Mesothelial cell of epicardium (in vitro differentiated cells): ENCODE measurements at regions not wholly inside any gene's neighbourhood (a gene's known extent, or its start where the extent isn't known, plus 50 kb on each side); places are given as distances from the start of the nearest gene placed in this dataset.

Experiments used
- DNase-seq, 2 experiments: peaks; one replicate each; pipeline ENCODE4 v3.0.0; 2021; ENCODE audit warnings: low spot score in 2 of 2; ENCODE audit not compliant: unreplicated experiment in 2 of 2
- H3K27ac Mint-ChIP-seq: 2 replicates; pipeline ENCODE4 v1.8.0; 2021; ENCODE audit warnings: mixed read lengths
- H3K27me3 Mint-ChIP-seq: 2 replicates; pipeline ENCODE4 v1.8.0; 2021; ENCODE audit warnings: low read depth, mixed read lengths
- H3K36me3 Mint-ChIP-seq: 2 replicates; pipeline ENCODE4 v1.8.0; 2021; ENCODE audit warnings: mixed read lengths
- H3K4me1 Mint-ChIP-seq: 2 replicates; pipeline ENCODE4 v1.8.0; 2021; ENCODE audit warnings: mixed read lengths
- H3K4me3 Mint-ChIP-seq: 2 replicates; pipeline ENCODE4 v1.8.0; 2021; ENCODE audit warnings: mild to moderate bottlenecking, moderate library complexity, mixed read lengths
- H3K9me3 Mint-ChIP-seq: 2 replicates; pipeline ENCODE4 v1.8.0; 2021; ENCODE audit warnings: mixed read lengths
- TF ChIP-seq, protein P1 (sequence below): fragments of 200-600 bp; sonication (generic); IDR thresholded peaks from one replicate; pipeline ENCODE4 v1.5.0; 2021; ENCODE audit warnings: antibody characterized with exemption; ENCODE audit not compliant: unreplicated experiment

GRCh38 chrX:110419512-110419911 is 60.9 kb downstream of the RTL9 start:
- no peaks in the 10 kb centered on the region for H3K9me3 Mint-ChIP-seq
- H3K27ac Mint-ChIP-seq, result peak overlapping the region; percentile 78
- no peaks in the 10 kb centered on the region for H3K36me3 Mint-ChIP-seq
- H3K4me3 Mint-ChIP-seq, result no peak overlapping the region
- TF ChIP-seq, protein P1, sequence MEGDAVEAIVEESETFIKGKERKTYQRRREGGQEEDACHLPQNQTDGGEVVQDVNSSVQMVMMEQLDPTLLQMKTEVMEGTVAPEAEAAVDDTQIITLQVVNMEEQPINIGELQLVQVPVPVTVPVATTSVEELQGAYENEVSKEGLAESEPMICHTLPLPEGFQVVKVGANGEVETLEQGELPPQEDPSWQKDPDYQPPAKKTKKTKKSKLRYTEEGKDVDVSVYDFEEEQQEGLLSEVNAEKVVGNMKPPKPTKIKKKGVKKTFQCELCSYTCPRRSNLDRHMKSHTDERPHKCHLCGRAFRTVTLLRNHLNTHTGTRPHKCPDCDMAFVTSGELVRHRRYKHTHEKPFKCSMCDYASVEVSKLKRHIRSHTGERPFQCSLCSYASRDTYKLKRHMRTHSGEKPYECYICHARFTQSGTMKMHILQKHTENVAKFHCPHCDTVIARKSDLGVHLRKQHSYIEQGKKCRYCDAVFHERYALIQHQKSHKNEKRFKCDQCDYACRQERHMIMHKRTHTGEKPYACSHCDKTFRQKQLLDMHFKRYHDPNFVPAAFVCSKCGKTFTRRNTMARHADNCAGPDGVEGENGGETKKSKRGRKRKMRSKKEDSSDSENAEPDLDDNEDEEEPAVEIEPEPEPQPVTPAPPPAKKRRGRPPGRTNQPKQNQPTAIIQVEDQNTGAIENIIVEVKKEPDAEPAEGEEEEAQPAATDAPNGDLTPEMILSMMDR, result no peak
- H3K4me1 Mint-ChIP-seq, result peaks cover 67% of the 10 kb centered on the region
- no peak for DNase-seq
- no peaks in the 10 kb centered on the region for H3K27me3 Mint-ChIP-seq

DNA sequence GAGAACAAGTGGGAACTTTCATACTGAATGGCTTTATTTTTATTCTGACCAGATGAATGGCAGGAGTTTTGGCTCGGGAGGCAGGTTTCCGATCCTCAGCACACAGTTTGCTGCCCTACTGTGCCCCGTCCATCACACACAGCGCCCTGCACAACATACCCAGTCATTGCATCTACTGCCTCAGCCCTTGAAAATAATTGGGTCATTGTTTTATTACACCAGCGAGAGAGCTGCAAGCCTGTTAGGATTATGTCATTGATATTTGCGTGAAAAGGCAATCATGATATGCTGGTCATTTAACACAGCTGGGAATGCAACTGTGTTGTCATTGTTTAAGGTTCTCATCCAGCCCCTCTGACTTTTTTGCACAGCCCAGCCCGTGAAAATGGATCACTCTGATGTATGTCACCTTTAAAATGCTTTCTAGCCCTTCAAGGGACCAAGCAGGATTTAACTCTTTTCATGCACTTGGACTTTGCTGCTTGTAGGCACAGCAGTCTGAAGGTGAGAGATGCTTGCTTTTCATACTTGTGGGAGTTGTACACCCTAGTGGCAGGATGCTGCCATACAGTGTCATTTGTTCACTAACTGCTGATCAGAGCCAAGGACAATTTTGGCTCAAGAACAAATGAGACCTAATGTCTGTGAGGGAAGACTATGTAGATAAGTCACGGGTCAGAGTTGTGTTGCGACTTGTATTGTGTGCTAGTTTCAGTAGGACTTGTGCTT is 62.3 kb downstream of the RTL9 start:
- H3K4me3 Mint-ChIP-seq, result no peak overlapping the region
- DNase-seq, result no peak
- H3K4me1 Mint-ChIP-seq, result peaks cover 75% of the 10 kb centered on the region
- H3K27ac Mint-ChIP-seq, result no peak overlapping the region
- no peaks in the 10 kb centered on the region for H3K36me3 Mint-ChIP-seq
- no peaks in the 10 kb centered on the region for H3K9me3 Mint-ChIP-seq
- TF ChIP-seq, protein P1, result peak; percentile 41
- H3K27me3 Mint-ChIP-seq, result no peaks in the 10 kb centered on the region

DNA sequence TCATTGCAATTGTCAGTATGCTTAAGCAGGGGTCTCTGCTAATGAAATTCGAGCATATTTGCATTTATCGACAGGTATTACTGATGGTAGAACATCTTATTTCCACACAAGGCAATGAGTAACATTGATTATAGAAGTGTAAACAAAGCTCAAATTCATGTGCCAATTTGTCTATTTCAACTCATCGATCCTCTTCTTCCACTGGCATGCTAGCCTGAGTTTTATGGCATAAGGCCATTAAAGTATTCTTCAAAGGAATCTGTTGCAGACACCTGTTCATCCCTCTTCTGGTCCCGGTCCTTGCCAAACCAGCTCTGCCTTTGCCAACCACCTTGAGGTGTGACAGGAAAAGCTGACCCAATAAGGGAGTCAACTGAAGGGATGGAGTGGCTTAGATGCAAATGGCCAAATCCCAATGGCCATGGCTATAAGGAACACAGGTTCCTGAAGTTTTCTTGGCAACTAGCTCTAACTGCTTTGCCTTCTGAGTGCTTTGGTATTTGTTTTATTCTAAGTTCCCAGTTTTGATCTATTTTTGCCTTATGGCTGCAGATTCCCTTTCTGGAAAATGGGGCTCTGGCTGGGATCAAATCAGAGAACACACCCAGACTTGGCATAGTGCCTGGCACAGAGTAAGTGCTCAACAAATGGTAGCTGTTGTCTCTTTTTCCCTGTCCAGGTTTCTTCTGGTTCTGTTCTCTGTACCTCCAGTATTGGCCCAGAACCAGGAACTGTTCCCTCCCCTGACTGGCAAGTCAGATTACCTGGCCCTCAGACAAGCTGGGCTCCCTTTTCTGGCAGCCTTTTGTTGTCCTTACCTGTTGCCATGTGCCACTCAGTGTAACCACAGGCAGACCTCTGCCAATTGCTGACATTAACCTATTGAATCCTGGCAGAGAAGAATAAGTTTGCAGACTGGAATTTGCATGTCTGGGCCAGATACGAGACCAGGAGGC is 63.1 kb downstream of the RTL9 start:
- Mint-ChIP-seq H3K27me3 (no peaks in the 10 kb centered on the region), H3K36me3 (no peaks in the 10 kb centered on the region), H3K27ac (peak overlapping the region; percentile 75), H3K4me3 (no peak overlapping the region), H3K9me3 (no peaks in the 10 kb centered on the region), H3K4me1 (peaks cover 82% of the 10 kb centered on the region)
- TF ChIP-seq, protein P1, result no peak
- DNase-seq, result no peak

DNA sequence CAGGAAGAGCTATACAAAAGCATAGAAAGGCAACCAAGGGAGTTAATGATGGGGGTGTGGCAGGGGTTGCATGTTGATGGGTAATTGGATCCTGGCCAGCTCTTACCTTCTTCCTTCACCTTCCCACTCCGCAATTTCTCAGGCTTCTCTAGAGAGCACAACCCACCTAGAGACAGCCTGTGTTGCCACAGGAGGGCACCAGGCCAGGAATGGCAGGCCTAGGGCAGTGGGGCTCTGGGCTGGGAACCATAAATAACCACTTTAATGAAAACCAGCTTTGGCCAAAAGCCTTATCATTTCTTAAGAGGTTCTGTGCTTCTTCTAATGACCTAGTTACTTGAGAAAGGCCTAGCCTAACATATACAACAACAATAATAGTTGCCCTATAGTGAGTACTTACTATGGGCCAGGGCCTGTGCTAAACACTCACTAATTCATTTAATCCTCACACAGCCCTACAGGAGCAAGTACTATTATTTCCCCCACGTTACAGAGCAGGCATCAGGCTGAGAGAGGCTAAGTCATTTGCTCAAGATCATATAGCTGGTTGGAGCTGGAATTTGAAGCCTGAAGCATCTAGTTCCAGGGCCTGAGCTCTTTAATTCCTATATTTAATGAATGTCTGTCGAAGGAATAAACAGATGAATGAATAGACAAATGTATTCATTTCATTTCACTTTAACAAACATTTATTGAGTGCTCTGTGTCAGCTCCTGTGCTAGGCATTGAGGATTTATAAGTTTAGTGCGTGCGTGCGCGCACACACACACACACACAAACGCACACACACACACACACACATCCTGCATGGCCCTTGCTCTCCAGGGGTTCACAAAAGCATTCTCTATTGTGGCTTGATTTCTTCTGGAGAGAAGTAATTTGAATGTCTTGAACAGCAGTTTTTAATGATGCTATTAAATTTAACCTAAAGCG is 66.8 kb downstream of the RTL9 start:
- Mint-ChIP-seq H3K36me3 (no peaks in the 10 kb centered on the region), H3K27me3 (no peaks in the 10 kb centered on the region)

DNA sequence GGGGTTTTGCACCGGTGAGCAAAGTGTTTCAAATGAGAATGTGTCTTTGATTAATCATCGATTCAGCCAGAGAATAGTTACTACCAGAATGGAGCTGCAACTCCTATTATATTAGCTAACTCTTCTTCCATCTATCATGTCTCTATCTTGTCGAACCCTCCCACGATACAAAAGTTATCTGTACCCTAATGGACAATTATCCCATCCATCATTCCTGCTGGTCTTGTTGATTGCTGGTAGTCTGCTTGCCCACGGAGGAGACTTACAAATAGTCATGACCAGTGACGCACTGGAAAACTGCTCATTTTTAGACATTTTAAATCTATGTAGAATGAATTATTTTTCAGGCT is 67.5 kb downstream of the RTL9 start:
- no peaks in the 10 kb centered on the region for H3K27me3 Mint-ChIP-seq
- H3K36me3 Mint-ChIP-seq, result no peaks in the 10 kb centered on the region
- DNase-seq, result no peak
- TF ChIP-seq, protein P1, result no peak
- H3K4me1 Mint-ChIP-seq, result peaks cover 66% of the 10 kb centered on the region
- H3K9me3 Mint-ChIP-seq, result no peaks in the 10 kb centered on the region
- peak overlapping the region; percentile 51 for H3K27ac Mint-ChIP-seq
- H3K4me3 Mint-ChIP-seq, result no peak overlapping the region

More for the DNA sequence above, 66.8 kb downstream of the RTL9 start:
- Mint-ChIP-seq H3K27ac (peak overlapping the region; percentile 57), H3K4me1 (peaks cover 65% of the 10 kb centered on the region), H3K4me3 (no peak overlapping the region), H3K9me3 (no peaks in the 10 kb centered on the region)
- DNase-seq, result no peak
- TF ChIP-seq, protein P1, result no peak
